ENCODE measurements at regions not wholly inside any gene's neighbourhood (a gene's known extent, or its start where the extent isn't known, plus 50 kb on each side); places are given as distances from the start of the nearest gene placed in this dataset.

- TF ChIP-seq GABPA (IDR thresholded peaks at IDR 0.05; ENCODE audit: low read depth) (no peak), POLR2AphosphoS5 (IDR thresholded peaks at IDR 0.05; ENCODE audit: low read depth) (no peak), CTCF (IDR thresholded peaks at IDR 0.05; ENCODE audit: insufficient read depth, low read length) (no peak), SPI1 (IDR thresholded peaks at IDR 0.05; ENCODE audit: borderline replicate concordance, low read depth) (no peak)
- TF ChIP-seq, protein P1, sequence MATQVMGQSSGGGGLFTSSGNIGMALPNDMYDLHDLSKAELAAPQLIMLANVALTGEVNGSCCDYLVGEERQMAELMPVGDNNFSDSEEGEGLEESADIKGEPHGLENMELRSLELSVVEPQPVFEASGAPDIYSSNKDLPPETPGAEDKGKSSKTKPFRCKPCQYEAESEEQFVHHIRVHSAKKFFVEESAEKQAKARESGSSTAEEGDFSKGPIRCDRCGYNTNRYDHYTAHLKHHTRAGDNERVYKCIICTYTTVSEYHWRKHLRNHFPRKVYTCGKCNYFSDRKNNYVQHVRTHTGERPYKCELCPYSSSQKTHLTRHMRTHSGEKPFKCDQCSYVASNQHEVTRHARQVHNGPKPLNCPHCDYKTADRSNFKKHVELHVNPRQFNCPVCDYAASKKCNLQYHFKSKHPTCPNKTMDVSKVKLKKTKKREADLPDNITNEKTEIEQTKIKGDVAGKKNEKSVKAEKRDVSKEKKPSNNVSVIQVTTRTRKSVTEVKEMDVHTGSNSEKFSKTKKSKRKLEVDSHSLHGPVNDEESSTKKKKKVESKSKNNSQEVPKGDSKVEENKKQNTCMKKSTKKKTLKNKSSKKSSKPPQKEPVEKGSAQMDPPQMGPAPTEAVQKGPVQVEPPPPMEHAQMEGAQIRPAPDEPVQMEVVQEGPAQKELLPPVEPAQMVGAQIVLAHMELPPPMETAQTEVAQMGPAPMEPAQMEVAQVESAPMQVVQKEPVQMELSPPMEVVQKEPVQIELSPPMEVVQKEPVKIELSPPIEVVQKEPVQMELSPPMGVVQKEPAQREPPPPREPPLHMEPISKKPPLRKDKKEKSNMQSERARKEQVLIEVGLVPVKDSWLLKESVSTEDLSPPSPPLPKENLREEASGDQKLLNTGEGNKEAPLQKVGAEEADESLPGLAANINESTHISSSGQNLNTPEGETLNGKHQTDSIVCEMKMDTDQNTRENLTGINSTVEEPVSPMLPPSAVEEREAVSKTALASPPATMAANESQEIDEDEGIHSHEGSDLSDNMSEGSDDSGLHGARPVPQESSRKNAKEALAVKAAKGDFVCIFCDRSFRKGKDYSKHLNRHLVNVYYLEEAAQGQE (IDR thresholded peaks at IDR 0.05; ENCODE audit: insufficient replicate concordance, low read depth): no peak
- Histone ChIP-seq H3K4me3 (replicated peaks; ENCODE audit: insufficient read depth, low read length) (no peak overlapping the region), H3K27ac (replicated peaks) (no peak overlapping the region), H3K27me3 (ENCODE audit: insufficient read depth, poor library complexity, severe bottlenecking) (no peaks in the 10 kb centered on the region)
- no peak for DNase-seq (ENCODE audit: low read depth in 1 of 2, low spot score in 1 of 2)
Observed at GRCh38 chr22:47609653-47610052, 847.2 kb downstream of the TBC1D22A start.

DNA sequence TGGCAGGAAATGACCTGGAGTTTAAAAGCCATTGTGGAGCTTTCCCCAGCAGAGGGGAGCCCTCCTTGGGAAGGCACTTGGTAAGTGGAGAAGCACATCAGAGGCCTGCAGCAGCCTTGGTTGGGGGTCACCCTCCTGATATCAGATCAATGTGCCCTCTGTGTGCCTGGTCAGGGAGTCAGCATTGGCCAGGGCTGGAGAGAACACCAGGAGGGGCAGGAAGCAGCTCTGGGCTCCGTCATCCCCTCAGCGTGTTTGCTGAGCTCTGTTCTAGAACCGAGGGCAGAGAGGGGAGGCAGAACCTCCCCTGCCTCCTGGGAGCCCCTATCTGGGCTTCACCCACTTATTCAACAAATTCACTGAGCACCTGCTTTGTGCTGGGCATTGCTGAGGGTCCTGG lies 846.0 kb downstream of the TBC1D22A start:
- no peak for TF ChIP-seq SPI1 (IDR thresholded peaks at IDR 0.05; ENCODE audit: borderline replicate concordance, low read depth)
- TF ChIP-seq, protein P1 (IDR thresholded peaks at IDR 0.05; ENCODE audit: insufficient replicate concordance, low read depth): no peak
- no peak for TF ChIP-seq POLR2AphosphoS5 (IDR thresholded peaks at IDR 0.05; ENCODE audit: low read depth)
- Histone ChIP-seq H3K27me3 (ENCODE audit: insufficient read depth, poor library complexity, severe bottlenecking) (no peaks in the 10 kb centered on the region), H3K27ac (replicated peaks) (no peak overlapping the region), H3K4me3 (replicated peaks; ENCODE audit: insufficient read depth, low read length) (no peak overlapping the region)
- DNase-seq (ENCODE audit: low read depth in 1 of 2, low spot score in 1 of 2): no peak

- no peaks in the 10 kb centered on the region for H3K27me3 ChIP-seq (ENCODE audit: insufficient read depth, poor library complexity, severe bottlenecking)
- no peak for TF ChIP-seq SPI1 (IDR thresholded peaks at IDR 0.05; ENCODE audit: borderline replicate concordance, low read depth)
- TF ChIP-seq POLR2AphosphoS5 (IDR thresholded peaks at IDR 0.05; ENCODE audit: low read depth): no peak
- TF ChIP-seq GABPA (IDR thresholded peaks at IDR 0.05; ENCODE audit: low read depth): no peak
- TF ChIP-seq CTCF (IDR thresholded peaks at IDR 0.05; ENCODE audit: insufficient read depth, low read length): no peak
- TF ChIP-seq, protein P1 (IDR thresholded peaks at IDR 0.05; ENCODE audit: insufficient replicate concordance, low read depth): no peak
- no peak overlapping the region for H3K27ac ChIP-seq (replicated peaks)
- DNase-seq (ENCODE audit: low read depth in 1 of 2, low spot score in 1 of 2): no peak
- H3K4me3 ChIP-seq (replicated peaks; ENCODE audit: insufficient read depth, low read length): no peak overlapping the region
Observed at GRCh38 chr22:47607486-47607885, 845.0 kb downstream of the TBC1D22A start.

Data from HL-60 (cell line).